H1 (cell line): ENCODE measurements at regions not wholly inside any gene's neighbourhood (a gene's known extent, or its start where the extent isn't known, plus 50 kb on each side); places are given as distances from the start of the nearest gene placed in this dataset.

Experiments
- CTCF ChIA-PET: fragments of 300-600 bp; sonication (Branson Sonifier 250); formaldehyde crosslinking; loops from one replicate; lab custom pipeline; 2021; ENCODE audit not compliant: partially characterized antibody; lab: Charles Lee
- POLR2A ChIA-PET: fragments of 300-600 bp; sonication (Branson Sonifier 250); formaldehyde crosslinking; loops from one replicate; lab custom pipeline; 2021; ENCODE audit warnings: inconsistent platforms; ENCODE audit not compliant: partially characterized antibody; lab: Charles Lee
- DNase-seq, 2 experiments: peaks; one replicate each; pipeline versions ENCODE4 v3.0.0 to v3.0.0-alpha.2; 2010 to 2022; ENCODE audit warnings: low spot score in 2 of 2, low read depth in 1 of 2, mixed read lengths in 1 of 2
- FAIRE-seq: peaks from 2 replicates; lab custom pipeline; 2011; peaks lifted over from hg19 to GRCh38; lab: Jason Lieb, UNC
- H2AFZ ChIP-seq: 2 replicates; pipeline ENCODE4 v1.8.1; 2012; ENCODE audit warnings: low read length, inconsistent platforms
- H2AK5ac ChIP-seq: 2 replicates; pipeline ENCODE4 v1.6.1; 2013; ENCODE audit warnings: low read depth, low read length
- H2BK120ac ChIP-seq: replicated peaks from 2 replicates; pipeline ENCODE3; 2013; ENCODE audit warnings: low read depth, low read length, inconsistent platforms
- H2BK12ac ChIP-seq: 2 replicates; pipeline ENCODE4 v1.6.1; 2013; ENCODE audit warnings: low read depth, low read length
- H2BK15ac ChIP-seq: 2 replicates; pipeline ENCODE4 v1.6.1; 2013; ENCODE audit warnings: low read length
- H2BK20ac ChIP-seq: 2 replicates; pipeline ENCODE4 v1.6.1; 2013; ENCODE audit warnings: low read length
- H2BK5ac ChIP-seq: 2 replicates; pipeline ENCODE4 v1.6.1; 2013; ENCODE audit warnings: low read depth, low read length
- H3K14ac ChIP-seq: 2 replicates; pipeline ENCODE4 v1.6.1; 2013; ENCODE audit warnings: inconsistent platforms; ENCODE audit not compliant: insufficient read length
- H3K18ac ChIP-seq: 2 replicates; pipeline ENCODE4 v1.6.1; 2013; ENCODE audit warnings: low read length; ENCODE audit errors: extremely low read depth
- H3K23ac ChIP-seq: 2 replicates; pipeline ENCODE4 v1.6.1; 2013; ENCODE audit warnings: inconsistent platforms; ENCODE audit not compliant: insufficient read length
- H3K23me2 ChIP-seq: 2 replicates; pipeline ENCODE4 v1.6.1; 2013; ENCODE audit warnings: low read depth, low read length
- H3K27ac ChIP-seq: 2 replicates; pipeline ENCODE4 v1.6.1; 2011; ENCODE audit warnings: low read depth, low read length, inconsistent platforms
- H3K27me3 ChIP-seq, 4 experiments: replicated peaks in 1 of 4; 1 replicate in 1 of 4; 2 replicates in 3 of 4; pipeline versions ENCODE4 v1.6.1 to v1.8.1; 2011 to 2013; ENCODE audit warnings: low read length in 3 of 4, mild to moderate bottlenecking in 3 of 4, inconsistent platforms in 2 of 4, mixed read lengths in 2 of 4, moderate library complexity in 1 of 4; ENCODE audit not compliant: control insufficient read depth in 3 of 4, insufficient read depth in 3 of 4; ENCODE audit errors: extremely low read depth in 1 of 4
- H3K36me3 ChIP-seq, 4 experiments: 2 replicates each; pipeline versions ENCODE4 v1.6.1 to v1.8.1; 2011 to 2013; ENCODE audit warnings: mild to moderate bottlenecking in 4 of 4, low read length in 3 of 4, moderate library complexity in 2 of 4, control low read depth in 1 of 4, inconsistent platforms in 1 of 4; ENCODE audit not compliant: insufficient read depth in 4 of 4, control insufficient read depth in 2 of 4
- H3K4ac ChIP-seq: replicated peaks from 2 replicates; pipeline ENCODE3; 2013; ENCODE audit warnings: low read length, low read depth, mixed read lengths, inconsistent platforms; ENCODE audit not compliant: insufficient read length
- H3K4me1 ChIP-seq, 4 experiments: replicated peaks in 1 of 4; 1 replicate in 1 of 4; 2 replicates in 3 of 4; pipeline versions ENCODE4 v1.6.1 to v1.8.1; 2011 to 2013; ENCODE audit warnings: low read length in 3 of 4, inconsistent platforms in 2 of 4, mixed read lengths in 1 of 4; ENCODE audit not compliant: insufficient read depth in 4 of 4, control insufficient read depth in 3 of 4
- H3K4me2 ChIP-seq, 2 experiments: 2 replicates each; pipeline versions ENCODE4 v1.6.1 to v1.8.1; 2011 to 2013; ENCODE audit warnings: low read depth in 2 of 2, low read length in 2 of 2, control low read depth in 1 of 2, inconsistent platforms in 1 of 2, mild to moderate bottlenecking in 1 of 2; ENCODE audit not compliant: insufficient read depth in 1 of 2
- H3K4me3 ChIP-seq, 4 experiments: fragments of 200-600, 300-600 bp in 1 of 4; sonication (generic), shearing (Covaris generic), sonication (Bioruptor Twin) in 1 of 4; 2 replicates each; pipeline versions ENCODE4 v1.5.1 to v1.8.1; 2011 to 2016; ENCODE audit warnings: low read length in 4 of 4, low read depth in 3 of 4, control low read depth in 2 of 4, inconsistent platforms in 2 of 4, mild to moderate bottlenecking in 2 of 4, mixed read lengths in 1 of 4, moderate library complexity in 1 of 4; ENCODE audit not compliant: insufficient read depth in 2 of 4; ENCODE audit errors: extremely low read depth in 1 of 4
- H3K56ac ChIP-seq: replicated peaks from 2 replicates; pipeline ENCODE3; 2013; ENCODE audit warnings: low read depth, mild to moderate bottlenecking, mixed read lengths, low read length, inconsistent platforms; ENCODE audit not compliant: insufficient read length
- H3K79me1 ChIP-seq: 2 replicates; pipeline ENCODE4 v1.6.1; 2013; ENCODE audit warnings: low read depth, low read length, control low read depth
- H3K79me2 ChIP-seq, 2 experiments: 2 replicates each; pipeline versions ENCODE4 v1.6.1 to v1.8.1; 2012 to 2013; ENCODE audit warnings: low read length in 2 of 2, mild to moderate bottlenecking in 2 of 2, inconsistent platforms in 1 of 2; ENCODE audit not compliant: insufficient read depth in 2 of 2, control insufficient read depth in 1 of 2
- H3K9ac ChIP-seq, 4 experiments: replicated peaks in 1 of 4; 1 replicate in 1 of 4; 2 replicates in 3 of 4; pipeline versions ENCODE4 v1.6.1 to v1.8.1; 2011 to 2013; ENCODE audit warnings: low read depth in 3 of 4, low read length in 3 of 4, control low read depth in 2 of 4, mild to moderate bottlenecking in 2 of 4, moderate library complexity in 2 of 4, inconsistent platforms in 1 of 4; ENCODE audit errors: extremely low read depth in 1 of 4
- H3K9me3 ChIP-seq, 2 experiments: 2 replicates each; pipeline versions ENCODE4 v1.6.1 to v1.8.1; 2012 to 2013; ENCODE audit warnings: mild to moderate bottlenecking in 2 of 2, moderate library complexity in 2 of 2, control low read depth in 1 of 2, inconsistent platforms in 1 of 2, low read depth in 1 of 2, low read length in 1 of 2, mixed read lengths in 1 of 2; ENCODE audit not compliant: insufficient read depth in 2 of 2
- H4K20me1 ChIP-seq, 2 experiments: replicated peaks in 1 of 2; 2 replicates each; pipeline versions ENCODE3 to v1.8.1; 2011 to 2013; ENCODE audit warnings: inconsistent platforms in 2 of 2, low read length in 2 of 2, mild to moderate bottlenecking in 1 of 2; ENCODE audit not compliant: insufficient read depth in 2 of 2, control insufficient read depth in 1 of 2
- H4K5ac ChIP-seq: 2 replicates; pipeline ENCODE4 v1.6.1; 2013; ENCODE audit warnings: low read length, low read depth, mixed read lengths, inconsistent platforms; ENCODE audit not compliant: insufficient read length
- H4K8ac ChIP-seq: 2 replicates; pipeline ENCODE4 v1.8.0; 2013; ENCODE audit warnings: mild to moderate bottlenecking, moderate library complexity, low read length, inconsistent platforms; ENCODE audit not compliant: insufficient read depth; ENCODE audit errors: extremely low read depth
- H4K91ac ChIP-seq: replicated peaks from 2 replicates; pipeline ENCODE3; 2013; ENCODE audit warnings: low read length, mixed read lengths, inconsistent platforms; ENCODE audit not compliant: insufficient read length
- WGBS, 2 experiments: shearing (Covaris generic) in 1 of 2; methylation state at CpG; one replicate each; pipeline versions ENCODE4 v1.1.6 to v1.1.7; 2013 to 2015; ENCODE audit warnings: low lambda C conversion rate in 2 of 2, mixed read lengths in 2 of 2, inconsistent platforms in 1 of 2, low coverage in 1 of 2, missing lambda C conversion rate in 1 of 2; ENCODE audit not compliant: insufficient replicate concordance in 2 of 2, insufficient coverage in 1 of 2, insufficient read length in 1 of 2; ENCODE audit errors: extremely low coverage in 1 of 2, missing lambda C conversion rate in 1 of 2; 5-methylcytosine and 5-hydroxymethylcytosine counted together

DNA sequence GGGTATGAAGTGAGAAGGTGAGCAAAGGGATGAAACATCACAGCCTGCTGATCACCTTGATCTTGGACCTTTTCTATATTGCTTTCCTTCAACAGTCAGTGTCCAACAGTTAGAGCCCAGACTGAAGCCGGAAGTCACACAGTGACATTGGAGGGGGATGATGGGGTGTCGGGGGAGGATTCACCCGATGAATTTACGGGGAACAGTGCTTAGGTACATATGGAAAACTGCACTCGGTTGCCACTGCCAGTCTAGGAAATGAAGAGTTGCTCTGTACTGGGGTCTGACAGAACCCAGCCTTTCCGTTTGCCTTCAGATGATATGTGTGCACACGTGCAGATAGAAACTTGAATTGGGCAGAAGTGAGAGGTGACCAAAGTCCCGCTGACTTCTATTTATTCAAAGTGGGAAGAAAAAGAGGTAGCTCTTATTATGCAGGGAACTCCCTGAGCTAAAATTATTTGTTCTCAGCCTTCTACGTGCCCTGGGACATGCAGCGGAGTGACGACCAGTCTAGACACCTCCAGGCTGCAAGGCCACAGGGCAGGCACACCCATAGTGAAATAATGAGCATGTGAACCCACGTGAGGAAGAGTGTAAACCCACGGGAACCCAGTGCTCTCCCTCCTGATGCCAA lies 107.2 kb upstream of the INHBA start:
- POLR2A ChIA-PET: no interaction called here

More for the DNA sequence above, 107.2 kb upstream of the INHBA start:
- no peak overlapping the region for H2AFZ ChIP-seq
- no peak overlapping the region for H4K8ac ChIP-seq
- H3K79me1 ChIP-seq: no peaks in the 10 kb centered on the region
- no peak overlapping the region for H3K4me2 ChIP-seq
- peaks cover 3 to 9% (median 5%) of the 10 kb centered on the region in 4 experiments for H3K4me1 ChIP-seq
- no peak overlapping the region for H2BK120ac ChIP-seq
- H3K27ac ChIP-seq: no peak overlapping the region
- no peak for FAIRE-seq
- peak overlapping the region; percentile 78; the same call in 1 of the 2 replicates for H2AK5ac ChIP-seq
- WGBS, 2 experiments: 94% methylated on average over 13 of the region's 13 CpGs; no CpG with 5 or more reads in 1 of the 2 experiments
- peaks cover 9% of the 10 kb centered on the region in 2 experiments; a peak in 2 of 4 replicates for H3K9me3 ChIP-seq
- CTCF ChIA-PET: interaction anchor here (1.6 kb wide), 1 partner anchor 19 kb away, joined by 3 read pairs; no protein-coding TSS in a partner anchor
- no peaks in the 10 kb centered on the region for H3K36me3 ChIP-seq
- no peaks in the 10 kb centered on the region for H3K23me2 ChIP-seq
- peak overlapping the region; percentile 20; the same call in 1 of the 2 replicates for H2BK5ac ChIP-seq
- H2BK15ac ChIP-seq: peak overlapping the region; percentile 84; the same call in 1 of the 2 replicates
- H3K18ac ChIP-seq: no peak overlapping the region
- DNase-seq: no peak
- H4K5ac ChIP-seq: no peak overlapping the region
- peak overlapping the region; percentile 97 for H2BK20ac ChIP-seq
- H3K79me2 ChIP-seq: no peaks in the 10 kb centered on the region
- peak overlapping the region; percentile 72 for H4K91ac ChIP-seq
- no peak overlapping the region for H3K23ac ChIP-seq
- no peak overlapping the region; a peak in 1 of 7 replicates for H3K9ac ChIP-seq
- H3K27me3 ChIP-seq: no peaks in the 10 kb centered on the region
- no peak overlapping the region for H3K4me3 ChIP-seq
- H3K14ac ChIP-seq: no peak overlapping the region
- H4K20me1 ChIP-seq: no peaks in the 10 kb centered on the region
- no peak overlapping the region for H3K56ac ChIP-seq
- no peak overlapping the region for H3K4ac ChIP-seq
- H2BK12ac ChIP-seq: peak overlapping the region; percentile 95
